ENCODE measurements at regions not wholly inside any gene's neighbourhood (a gene's known extent, or its start where the extent isn't known, plus 50 kb on each side); places are given as distances from the start of the nearest gene placed in this dataset.

DNA sequence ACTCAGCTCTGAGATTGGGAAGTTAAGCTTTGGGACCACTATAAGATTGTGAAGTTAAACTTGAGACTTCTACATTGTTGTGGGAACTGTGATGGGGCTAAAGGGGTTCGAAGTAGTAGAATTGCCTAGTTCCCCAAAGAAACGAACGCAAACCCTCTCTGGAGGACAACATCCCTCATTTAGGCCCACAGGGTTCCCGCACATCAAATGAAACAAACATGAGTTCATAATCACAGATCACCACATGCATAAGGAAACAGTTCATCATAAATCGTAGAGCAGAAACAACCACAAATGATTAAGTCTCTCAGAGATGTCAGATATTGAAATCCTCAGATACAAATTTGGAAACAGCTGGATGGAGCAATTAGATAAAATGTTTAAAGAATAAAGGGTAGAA, 55.9 kb upstream of the HPCAL1 start:
- Histone ChIP-seq H3F3A (ENCODE audit: insufficient read depth) (no peaks in the 10 kb centered on the region), H3K9me2 (replicated peaks; ENCODE audit: insufficient read depth, low read length) (no peaks in the 10 kb centered on the region), H3K4me2 (ENCODE audit: low read depth, low read length, poor library complexity, severe bottlenecking) (no peak overlapping the region), H3K36me3 (ENCODE audit: low read length) (peaks cover 3% of the 10 kb centered on the region), H3K79me2 (ENCODE audit: insufficient read depth, low read length) (no peaks in the 10 kb centered on the region), H4K20me1 (ENCODE audit: low read depth, low read length) (no peaks in the 10 kb centered on the region), H3K9ac (ENCODE audit: low read length) (no peak overlapping the region), H3K9me3 (ENCODE audit: insufficient read depth, low read length) (peaks cover 15% of the 10 kb centered on the region; the same call in 1 of the 2 replicates), H2AFZ (ENCODE audit: low read depth, low read length, severe bottlenecking) (no peak overlapping the region), H3K4me3 (ENCODE audit: insufficient read depth, low read length, poor library complexity, severe bottlenecking) (no peak overlapping the region), H3K27me3 (ENCODE audit: low read length) (0 out of 2 replicates have a peak, but pooled peaks cover 3% of the 10 kb centered on the region), H3K27ac (ENCODE audit: low read depth, low read length) (no peak overlapping the region)
- TF ChIP-seq EZH2phosphoT487 (conservative IDR thresholded peaks at IDR 0.05; ENCODE audit: low read length) (no peak), CTCF (IDR thresholded peaks at IDR 0.05; ENCODE audit: insufficient read depth, low read length, poor library complexity, severe bottlenecking) (no peak)

DNA sequence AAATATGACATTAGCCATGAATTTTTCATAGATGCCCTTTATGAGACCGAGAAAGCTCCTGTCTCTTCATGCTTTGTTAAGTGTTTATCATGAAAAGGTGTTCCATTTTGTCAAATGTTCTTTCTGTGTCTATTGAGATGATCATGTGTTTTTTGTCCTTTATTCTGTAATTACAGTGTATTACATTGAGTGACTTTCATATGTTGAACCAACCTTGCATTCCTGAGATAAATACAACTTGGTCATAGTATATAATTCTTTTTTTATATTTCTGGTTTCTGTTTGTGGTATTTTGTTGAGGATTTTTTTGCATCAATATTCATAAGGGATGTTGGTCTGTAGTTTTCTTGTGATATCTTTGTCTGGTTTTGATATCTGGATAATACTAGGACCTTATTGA, 52.9 kb upstream of the HPCAL1 start:
- Histone ChIP-seq H3K79me2 (ENCODE audit: insufficient read depth, low read length) (no peaks in the 10 kb centered on the region), H3K4me3 (ENCODE audit: insufficient read depth, low read length, poor library complexity, severe bottlenecking) (no peak overlapping the region), H3F3A (ENCODE audit: insufficient read depth) (no peaks in the 10 kb centered on the region), H3K4me2 (ENCODE audit: low read depth, low read length, poor library complexity, severe bottlenecking) (no peak overlapping the region), H3K9me2 (replicated peaks; ENCODE audit: insufficient read depth, low read length) (no peaks in the 10 kb centered on the region), H3K27me3 (ENCODE audit: low read length) (0 out of 2 replicates have a peak, but pooled peaks cover 3% of the 10 kb centered on the region), H3K36me3 (ENCODE audit: low read length) (peaks cover 3% of the 10 kb centered on the region), H3K9ac (ENCODE audit: low read length) (no peak overlapping the region), H3K9me3 (ENCODE audit: insufficient read depth, low read length) (peaks cover 15% of the 10 kb centered on the region; the same call in 1 of the 2 replicates), H3K27ac (ENCODE audit: low read depth, low read length) (no peak overlapping the region), H2AFZ (ENCODE audit: low read depth, low read length, severe bottlenecking) (no peak overlapping the region), H4K20me1 (ENCODE audit: low read depth, low read length) (no peaks in the 10 kb centered on the region)
- TF ChIP-seq CTCF (IDR thresholded peaks at IDR 0.05; ENCODE audit: insufficient read depth, low read length, poor library complexity, severe bottlenecking) (no peak), EZH2phosphoT487 (conservative IDR thresholded peaks at IDR 0.05; ENCODE audit: low read length) (no peak)

- H3K9ac ChIP-seq (ENCODE audit: low read length) = no peak overlapping the region
- H2AFZ ChIP-seq (ENCODE audit: low read depth, low read length, severe bottlenecking) = no peak overlapping the region
- no peak overlapping the region for H3K4me2 ChIP-seq (ENCODE audit: low read depth, low read length, poor library complexity, severe bottlenecking)
- 0 out of 2 replicates have a peak, but pooled peaks cover 3% of the 10 kb centered on the region for H3K27me3 ChIP-seq (ENCODE audit: low read length)
- no peaks in the 10 kb centered on the region for H4K20me1 ChIP-seq (ENCODE audit: low read depth, low read length)
- no peaks in the 10 kb centered on the region for H3K79me2 ChIP-seq (ENCODE audit: insufficient read depth, low read length)
- H3K9me2 ChIP-seq (replicated peaks; ENCODE audit: insufficient read depth, low read length) = no peaks in the 10 kb centered on the region
- no peaks in the 10 kb centered on the region for H3F3A ChIP-seq (ENCODE audit: insufficient read depth)
- no peak overlapping the region for H3K27ac ChIP-seq (ENCODE audit: low read depth, low read length)
- TF ChIP-seq EZH2phosphoT487 (conservative IDR thresholded peaks at IDR 0.05; ENCODE audit: low read length) (no peak), CTCF (IDR thresholded peaks at IDR 0.05; ENCODE audit: insufficient read depth, low read length, poor library complexity, severe bottlenecking) (no peak)
- peaks cover 15% of the 10 kb centered on the region; the same call in 1 of the 2 replicates for H3K9me3 ChIP-seq (ENCODE audit: insufficient read depth, low read length)
- no peak overlapping the region for H3K4me3 ChIP-seq (ENCODE audit: insufficient read depth, low read length, poor library complexity, severe bottlenecking)
- H3K36me3 ChIP-seq (ENCODE audit: low read length) = peaks cover 3% of the 10 kb centered on the region
Observed at GRCh38 chr2:10252224-10252623, 50.5 kb upstream of the HPCAL1 start.

All from SU-DHL-6 (cell line).